Panc1 (cell line): ENCODE measurements at regions not wholly inside any gene's neighbourhood (a gene's known extent, or its start where the extent isn't known, plus 50 kb on each side); places are given as distances from the start of the nearest gene placed in this dataset.

Source experiments
- POLR2AphosphoS5 ChIP-seq: IDR thresholded peaks from 2 replicates; pipeline ENCODE4 v1.6.1; 2012; ENCODE audit warnings: mild to moderate bottlenecking, low read depth, low read length, moderate library complexity
- SIN3A ChIP-seq: IDR thresholded peaks from 2 replicates; pipeline ENCODE4 v1.6.1; 2012; ENCODE audit warnings: low read depth, mild to moderate bottlenecking, low read length, moderate library complexity, borderline replicate concordance; ENCODE audit not compliant: insufficient read depth
- TF ChIP-seq, protein P1 (sequence below): fragments of 450-650 bp; IDR thresholded peaks from 2 replicates; pipeline ENCODE4 v1.5.1; 2017; ENCODE audit warnings: mild to moderate bottlenecking

GRCh38 chr12:40622246-40622838, 69.9 kb upstream of the CNTN1 start:
- TF ChIP-seq, protein P1, sequence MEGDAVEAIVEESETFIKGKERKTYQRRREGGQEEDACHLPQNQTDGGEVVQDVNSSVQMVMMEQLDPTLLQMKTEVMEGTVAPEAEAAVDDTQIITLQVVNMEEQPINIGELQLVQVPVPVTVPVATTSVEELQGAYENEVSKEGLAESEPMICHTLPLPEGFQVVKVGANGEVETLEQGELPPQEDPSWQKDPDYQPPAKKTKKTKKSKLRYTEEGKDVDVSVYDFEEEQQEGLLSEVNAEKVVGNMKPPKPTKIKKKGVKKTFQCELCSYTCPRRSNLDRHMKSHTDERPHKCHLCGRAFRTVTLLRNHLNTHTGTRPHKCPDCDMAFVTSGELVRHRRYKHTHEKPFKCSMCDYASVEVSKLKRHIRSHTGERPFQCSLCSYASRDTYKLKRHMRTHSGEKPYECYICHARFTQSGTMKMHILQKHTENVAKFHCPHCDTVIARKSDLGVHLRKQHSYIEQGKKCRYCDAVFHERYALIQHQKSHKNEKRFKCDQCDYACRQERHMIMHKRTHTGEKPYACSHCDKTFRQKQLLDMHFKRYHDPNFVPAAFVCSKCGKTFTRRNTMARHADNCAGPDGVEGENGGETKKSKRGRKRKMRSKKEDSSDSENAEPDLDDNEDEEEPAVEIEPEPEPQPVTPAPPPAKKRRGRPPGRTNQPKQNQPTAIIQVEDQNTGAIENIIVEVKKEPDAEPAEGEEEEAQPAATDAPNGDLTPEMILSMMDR = peak; percentile 76
- TF ChIP-seq POLR2AphosphoS5 (no peak), SIN3A (no peak)
